GM19328 (cell line): ENCODE measurements at regions not wholly inside any gene's neighbourhood (a gene's known extent, or its start where the extent isn't known, plus 50 kb on each side); places are given as distances from the start of the nearest gene placed in this dataset.

ENCODE experiments used
- ATAC-seq: cut with Tn5 transposase; IDR thresholded peaks from one replicate; pipeline ENCODE4 v1.9.1; 2021; ENCODE audit warnings: mild to moderate bottlenecking, moderate library complexity; ENCODE audit not compliant: unreplicated experiment

DNA sequence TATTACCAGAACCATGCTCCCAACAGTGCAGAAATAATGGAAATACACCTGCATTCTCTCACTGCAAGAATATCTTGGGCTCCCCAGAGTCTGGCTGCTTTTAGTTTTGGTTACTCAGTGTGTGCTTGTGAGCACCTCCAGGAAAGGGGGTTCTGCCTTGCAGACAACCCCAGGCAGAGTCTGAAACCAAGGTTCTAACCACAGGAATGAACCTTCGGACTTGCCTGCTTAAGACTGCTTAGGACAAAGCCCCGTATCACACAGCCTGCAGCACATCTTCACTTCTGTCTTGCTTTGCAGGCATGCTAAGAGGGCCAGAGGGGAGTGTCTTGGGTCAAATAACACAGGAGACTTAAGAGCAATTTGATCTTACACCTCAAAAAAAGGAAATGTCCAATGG is 94.8 kb upstream of the SPATA31C2 start:
- no peak for ATAC-seq

DNA sequence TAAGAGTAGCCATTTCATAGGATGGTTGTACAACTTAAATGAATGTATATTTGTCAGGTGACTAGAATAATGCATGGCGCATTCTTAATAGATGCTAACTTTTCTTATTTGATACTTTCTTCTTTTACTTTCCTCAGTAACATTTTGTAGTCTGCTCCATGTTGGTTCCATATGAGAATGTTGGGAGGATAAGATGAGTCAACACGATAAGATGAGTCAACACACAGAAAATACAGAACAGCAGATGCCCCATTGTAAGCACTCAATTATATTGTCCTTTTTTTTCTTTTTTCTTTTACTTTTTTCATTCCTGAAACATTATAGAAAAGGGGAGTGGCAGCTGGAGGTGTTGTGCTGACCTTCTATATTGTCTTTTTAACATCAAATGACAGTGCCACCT is 92.3 kb upstream of the SPATA31C2 start:
- no peak for ATAC-seq

DNA sequence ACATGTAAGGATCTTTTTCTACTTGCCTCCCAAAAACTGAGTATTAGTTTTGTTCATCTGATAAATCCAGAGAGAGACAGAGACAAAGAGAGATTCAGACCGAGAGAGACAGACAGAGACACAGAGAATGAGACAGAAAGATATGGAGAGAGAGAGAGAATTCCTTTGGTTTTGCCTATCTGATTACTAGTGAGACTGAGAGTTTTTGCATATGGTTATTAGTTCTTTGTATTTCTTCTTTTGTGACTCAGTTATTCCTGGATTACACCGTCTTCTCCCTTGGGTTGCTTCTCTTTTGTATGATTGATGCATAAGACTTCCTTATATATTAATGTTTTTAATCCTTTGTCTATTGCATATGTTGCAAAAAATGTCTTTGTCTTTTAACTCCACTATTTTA is 91.2 kb upstream of the SPATA31C2 start:
- ATAC-seq: no peak

DNA sequence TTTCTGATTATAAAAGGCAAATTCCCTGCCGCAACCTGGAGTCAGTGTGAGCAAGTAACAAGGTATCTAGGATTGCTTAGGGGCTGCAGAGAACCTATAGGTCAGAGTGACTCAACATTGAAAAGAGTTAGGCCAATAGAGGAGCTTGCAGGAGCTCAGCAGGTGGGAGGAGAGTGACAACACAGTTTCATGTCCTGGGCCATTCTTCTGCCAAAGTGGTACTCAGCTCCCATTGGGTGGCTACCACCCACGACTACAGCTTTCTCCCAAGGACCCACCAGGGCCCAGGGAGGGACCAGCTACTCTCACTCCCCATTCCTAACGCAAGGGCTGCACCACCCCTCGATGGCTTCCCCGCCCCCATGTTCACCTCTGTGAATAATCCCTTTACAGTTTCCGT is 86.7 kb upstream of the SPATA31C2 start:
- ATAC-seq: no peak

GRCh38 chr9:88221105-88221504 is 82.8 kb upstream of the SPATA31C2 start:
- no peak for ATAC-seq

- ATAC-seq: no peak
Observed at GRCh38 chr9:88220652-88221051, 82.4 kb upstream of the SPATA31C2 start.

GRCh38 chr9:88219601-88220000 is 81.3 kb upstream of the SPATA31C2 start:
- no peak for ATAC-seq

DNA sequence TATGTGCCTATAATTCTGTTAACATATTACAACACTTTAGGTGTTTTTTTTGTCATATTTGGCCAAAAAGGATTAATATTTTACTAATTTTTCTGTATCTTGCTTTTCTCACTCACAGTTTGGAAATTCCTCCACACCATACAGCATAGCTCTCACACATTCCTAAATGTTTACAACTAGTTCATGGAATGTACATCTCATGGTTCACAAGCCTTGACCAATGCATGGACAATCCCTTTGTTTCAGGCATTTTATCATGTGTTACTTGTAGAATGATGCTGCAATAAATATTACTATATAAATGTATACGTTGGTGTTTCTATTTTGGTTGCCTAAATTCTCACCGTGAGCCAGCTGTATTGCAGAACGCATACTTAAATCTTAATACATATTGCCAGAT is 80.5 kb upstream of the SPATA31C2 start:
- no peak for ATAC-seq

DNA sequence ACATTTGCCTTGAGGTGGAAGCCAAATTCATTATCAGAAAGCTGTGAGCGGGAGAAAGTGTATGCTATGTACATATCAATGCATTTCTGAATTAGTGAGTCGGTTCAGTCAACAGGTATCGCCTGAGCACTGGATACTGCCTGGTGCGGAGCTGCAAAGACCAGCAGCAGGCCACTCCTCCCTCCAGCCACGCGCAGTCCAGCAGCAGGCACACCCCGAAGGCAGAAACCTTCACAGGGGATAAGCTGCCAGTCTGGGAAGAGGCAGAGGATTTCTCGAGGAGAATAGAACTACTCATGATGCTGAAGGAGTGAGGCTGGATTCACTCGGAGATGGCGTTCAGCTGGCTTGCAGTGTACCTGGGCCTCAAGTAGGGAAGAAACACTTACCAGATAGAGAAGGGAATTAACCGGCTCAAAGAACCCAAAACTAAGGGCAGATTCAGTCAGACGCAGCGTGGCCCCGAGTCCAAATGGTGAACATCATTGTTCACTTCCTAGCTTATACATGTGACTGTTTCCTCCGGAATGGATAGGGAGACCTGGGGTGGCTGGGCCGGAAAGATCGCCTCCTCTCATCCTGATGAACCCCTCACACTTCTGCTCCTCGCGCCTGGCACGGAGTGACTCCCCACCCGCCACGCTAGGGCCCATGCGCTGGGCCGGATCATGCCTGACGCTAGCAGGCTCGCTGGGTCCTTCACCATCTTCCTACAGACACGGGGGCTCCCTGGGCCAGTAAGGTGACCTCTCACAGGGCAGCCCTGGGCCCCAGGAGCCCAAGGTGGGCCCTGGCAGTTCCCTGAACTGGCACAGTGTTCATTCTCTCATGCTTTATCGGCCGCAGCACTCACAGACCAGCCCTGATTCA is 78.1 kb upstream of the SPATA31C2 start:
- no peak for ATAC-seq

DNA sequence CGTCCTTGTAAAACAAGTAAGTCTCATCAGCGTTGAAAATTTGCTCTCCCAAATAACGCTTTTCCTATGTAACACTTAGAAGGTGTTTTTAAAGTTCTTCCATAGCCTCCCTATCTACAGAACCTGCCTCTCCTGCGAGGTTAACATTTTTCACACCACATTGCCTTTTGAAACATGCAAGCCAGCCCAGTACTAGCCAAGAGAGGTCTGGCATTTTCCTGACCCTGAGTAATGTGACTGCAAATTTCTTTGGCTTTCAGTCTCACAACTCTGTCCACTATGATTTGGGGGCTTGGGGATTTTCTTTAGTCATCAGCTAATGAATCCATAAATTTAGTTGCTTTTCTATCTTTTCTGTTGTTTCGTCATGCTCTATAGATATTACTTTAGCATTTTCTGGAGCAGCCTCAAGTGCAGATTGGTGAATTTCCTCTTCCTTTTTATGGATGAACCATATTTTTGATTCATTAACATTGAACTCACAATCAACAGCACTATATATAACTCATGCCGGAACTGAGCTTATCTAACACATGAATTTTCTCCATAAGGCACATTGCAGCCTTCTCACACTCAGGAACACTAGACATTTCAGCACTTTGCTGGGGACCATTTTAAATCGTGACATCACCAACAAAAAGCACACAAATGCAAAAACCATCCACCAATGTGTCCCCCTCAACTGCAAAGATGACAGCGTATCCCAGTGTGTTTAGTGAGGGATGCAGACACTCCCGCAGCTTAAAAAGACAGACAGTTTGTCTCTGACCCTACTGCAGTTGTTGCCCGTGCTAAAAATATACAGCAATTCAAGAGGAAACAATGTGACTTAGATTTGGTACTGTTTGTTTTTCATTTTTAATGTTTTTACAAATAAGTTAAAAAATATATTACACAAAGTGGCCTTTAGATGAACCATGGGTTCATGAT is 77.2 kb upstream of the SPATA31C2 start:
- no peak for ATAC-seq

DNA sequence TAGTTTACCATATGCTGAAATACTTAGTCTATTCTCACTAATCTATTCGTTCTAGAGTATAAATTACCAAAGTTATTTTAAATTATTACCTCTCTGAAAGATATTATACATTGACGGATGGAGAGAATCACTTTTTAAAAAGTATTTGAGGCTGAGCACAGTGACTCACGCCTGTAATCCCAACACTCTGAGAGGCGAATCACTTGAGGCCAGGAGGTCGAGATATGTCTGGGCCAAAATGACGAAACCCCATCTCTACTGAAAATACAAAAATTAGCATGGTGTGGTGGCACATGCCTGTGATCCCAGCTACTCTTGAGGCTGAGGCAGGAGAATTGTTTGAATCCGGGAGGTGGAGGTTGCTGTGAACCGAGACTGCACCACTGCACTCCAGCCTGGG is 64.0 kb upstream of the SPATA31C2 start:
- ATAC-seq: no peak

GRCh38 chr9:88198341-88198807 is 60.1 kb upstream of the SPATA31C2 start:
- ATAC-seq: no peak

DNA sequence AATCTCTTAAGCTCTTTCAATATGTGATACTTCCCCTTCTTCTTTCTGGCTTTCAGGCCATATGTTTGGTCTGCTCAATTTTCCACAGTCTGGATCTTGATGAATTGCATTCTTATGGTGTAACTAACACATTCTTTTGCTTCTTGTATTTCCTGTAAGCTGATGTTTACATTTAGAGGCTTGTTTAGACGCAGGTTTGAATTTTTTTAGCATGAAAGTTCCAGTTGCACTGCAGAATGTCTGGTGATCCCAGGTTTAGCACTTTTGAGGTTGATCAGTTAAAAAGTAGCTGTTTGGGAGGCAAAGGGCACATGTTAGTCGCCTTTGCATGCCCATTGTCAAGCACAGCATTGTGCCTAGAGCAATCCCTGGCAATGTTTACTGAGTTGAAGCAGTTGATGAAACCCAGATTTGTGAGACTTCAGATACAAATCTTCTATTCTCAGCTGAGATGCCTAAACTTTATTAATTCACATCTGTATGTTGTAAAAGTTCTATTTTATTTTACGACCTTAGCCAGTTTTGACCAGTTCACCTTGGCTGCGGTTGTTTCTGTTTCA is 59.6 kb upstream of the SPATA31C2 start:
- no peak for ATAC-seq

GRCh38 chr9:88197016-88197415 is 58.7 kb upstream of the SPATA31C2 start:
- no peak for ATAC-seq

DNA sequence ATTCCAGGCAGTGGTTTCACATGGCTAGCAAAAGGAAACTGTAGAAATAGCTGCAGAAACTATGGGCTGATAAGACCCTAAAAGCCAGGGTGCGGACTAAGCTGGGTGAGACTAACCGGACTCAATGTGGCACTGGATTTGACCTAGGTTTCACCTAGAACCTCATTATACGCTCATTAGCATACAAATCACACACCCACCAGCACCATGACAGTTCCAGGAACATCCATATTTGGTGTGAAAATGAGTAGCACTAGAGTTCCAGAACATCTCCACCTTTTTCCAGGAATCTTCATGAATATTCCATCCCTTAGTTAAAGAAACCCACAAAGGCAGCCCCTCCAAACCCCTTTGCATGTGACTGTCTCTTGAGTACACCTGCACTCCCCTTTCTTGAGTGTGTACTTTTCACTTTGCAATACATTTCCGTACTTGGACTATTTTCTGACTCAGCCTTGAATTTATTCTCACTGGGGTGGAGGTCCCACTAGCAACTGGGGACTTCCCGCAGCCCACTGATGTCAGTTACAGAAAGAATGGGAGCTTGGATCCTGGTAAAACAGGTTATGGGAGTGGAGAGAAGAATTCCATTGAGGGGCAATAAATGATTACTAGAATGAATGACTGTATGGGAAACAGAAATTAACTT is 58.0 kb upstream of the SPATA31C2 start:
- no peak for ATAC-seq

- no peak for ATAC-seq
Observed at GRCh38 chr9:88193766-88194165, 55.5 kb upstream of the SPATA31C2 start.

DNA sequence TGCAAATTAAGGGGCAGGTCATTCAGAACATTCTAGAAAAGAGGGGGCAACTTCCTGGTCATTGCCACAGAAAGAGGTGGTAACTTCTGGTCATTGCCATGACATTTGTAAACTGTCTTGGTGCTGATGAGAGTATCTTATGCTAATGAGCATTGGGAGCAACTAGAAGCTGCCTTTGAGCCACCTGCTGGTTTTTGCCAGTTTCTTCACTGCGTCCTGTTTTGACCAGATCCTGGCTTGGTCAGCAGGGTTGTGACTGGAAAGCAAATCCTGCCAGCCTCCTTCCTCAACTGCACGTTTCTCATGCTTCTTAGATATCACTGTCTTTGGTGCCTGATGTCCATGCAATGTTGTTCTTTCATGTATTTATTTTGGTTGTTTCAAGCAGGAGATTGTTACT is 53.2 kb upstream of the SPATA31C2 start:
- ATAC-seq: no peak

DNA sequence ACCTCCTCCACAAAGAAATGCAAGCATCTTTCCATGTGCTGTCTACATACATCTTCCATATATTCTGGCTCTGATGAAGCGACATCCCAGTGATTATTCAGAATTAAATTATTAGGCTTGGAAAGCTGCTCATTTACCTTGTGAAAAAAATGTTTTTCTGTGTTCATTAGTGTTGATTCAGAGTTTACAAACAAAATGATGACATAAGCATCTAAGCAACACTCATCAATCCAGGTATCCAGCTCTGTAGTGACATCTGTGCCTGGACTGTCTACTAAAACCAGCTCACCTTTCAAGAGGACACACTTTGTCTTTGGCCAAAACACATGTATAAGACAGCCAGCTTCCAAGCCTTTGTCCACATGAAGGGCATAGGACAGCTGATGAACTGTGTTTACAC is 51.1 kb upstream of the SPATA31C2 start:
- no peak for ATAC-seq
